ENCODE measurements at regions not wholly inside any gene's neighbourhood (a gene's known extent, or its start where the extent isn't known, plus 50 kb on each side); places are given as distances from the start of the nearest gene placed in this dataset.

DNA sequence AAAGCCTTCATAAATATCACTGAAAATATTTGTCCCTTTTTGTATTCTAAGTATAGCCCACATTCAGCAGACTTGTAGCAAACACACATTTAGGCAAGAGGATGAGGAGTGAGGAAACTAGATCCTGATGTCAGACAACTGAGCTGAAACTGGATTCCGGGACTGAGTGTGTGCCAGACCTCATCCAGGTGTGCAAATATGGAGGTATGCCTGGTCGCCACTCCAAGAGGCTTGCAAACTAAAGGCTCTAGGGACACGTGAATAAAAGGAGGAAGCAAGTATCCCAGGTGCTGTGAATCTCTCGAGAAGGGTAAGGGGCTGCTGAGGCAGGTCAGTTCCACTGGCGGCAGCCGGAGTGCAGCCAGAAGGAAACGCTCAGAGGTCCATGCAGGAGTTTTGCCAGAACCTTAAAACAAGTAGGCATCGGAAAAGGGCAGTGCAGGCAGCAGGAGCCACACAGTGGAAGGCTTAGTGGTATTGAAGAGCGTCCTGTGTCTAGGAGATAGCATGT lies 77.4 kb upstream of the ALDH1B1 start:
- TF ChIP-seq, protein P1, sequence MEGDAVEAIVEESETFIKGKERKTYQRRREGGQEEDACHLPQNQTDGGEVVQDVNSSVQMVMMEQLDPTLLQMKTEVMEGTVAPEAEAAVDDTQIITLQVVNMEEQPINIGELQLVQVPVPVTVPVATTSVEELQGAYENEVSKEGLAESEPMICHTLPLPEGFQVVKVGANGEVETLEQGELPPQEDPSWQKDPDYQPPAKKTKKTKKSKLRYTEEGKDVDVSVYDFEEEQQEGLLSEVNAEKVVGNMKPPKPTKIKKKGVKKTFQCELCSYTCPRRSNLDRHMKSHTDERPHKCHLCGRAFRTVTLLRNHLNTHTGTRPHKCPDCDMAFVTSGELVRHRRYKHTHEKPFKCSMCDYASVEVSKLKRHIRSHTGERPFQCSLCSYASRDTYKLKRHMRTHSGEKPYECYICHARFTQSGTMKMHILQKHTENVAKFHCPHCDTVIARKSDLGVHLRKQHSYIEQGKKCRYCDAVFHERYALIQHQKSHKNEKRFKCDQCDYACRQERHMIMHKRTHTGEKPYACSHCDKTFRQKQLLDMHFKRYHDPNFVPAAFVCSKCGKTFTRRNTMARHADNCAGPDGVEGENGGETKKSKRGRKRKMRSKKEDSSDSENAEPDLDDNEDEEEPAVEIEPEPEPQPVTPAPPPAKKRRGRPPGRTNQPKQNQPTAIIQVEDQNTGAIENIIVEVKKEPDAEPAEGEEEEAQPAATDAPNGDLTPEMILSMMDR (IDR thresholded peaks at IDR 0.05; ENCODE audit: insufficient read depth, low read length, poor library complexity, severe bottlenecking): no peak
- no peak for TF ChIP-seq EZH2phosphoT487 (conservative IDR thresholded peaks at IDR 0.05; ENCODE audit: low read length)
- H3K4me2 ChIP-seq (ENCODE audit: low read depth, low read length, poor library complexity, severe bottlenecking): no peak overlapping the region
- no peak overlapping the region for H3K9ac ChIP-seq (ENCODE audit: low read length)
- no peaks in the 10 kb centered on the region for H3K36me3 ChIP-seq (ENCODE audit: low read length)
- no peak overlapping the region for H3K27ac ChIP-seq (ENCODE audit: low read depth, low read length)
- no peaks in the 10 kb centered on the region for H3F3A ChIP-seq (ENCODE audit: insufficient read depth)
- no peaks in the 10 kb centered on the region for H3K27me3 ChIP-seq (ENCODE audit: low read length)
- no peaks in the 10 kb centered on the region for H3K9me2 ChIP-seq (replicated peaks; ENCODE audit: insufficient read depth, low read length)
- H3K9me3 ChIP-seq (ENCODE audit: insufficient read depth, low read length): no peaks in the 10 kb centered on the region
- no peak overlapping the region for H3K4me3 ChIP-seq (ENCODE audit: insufficient read depth, low read length, poor library complexity, severe bottlenecking)
- H2AFZ ChIP-seq (ENCODE audit: low read depth, low read length, severe bottlenecking): no peak overlapping the region
- H4K20me1 ChIP-seq (ENCODE audit: low read depth, low read length): no peaks in the 10 kb centered on the region
- H3K79me2 ChIP-seq (ENCODE audit: insufficient read depth, low read length): no peaks in the 10 kb centered on the region

DNA sequence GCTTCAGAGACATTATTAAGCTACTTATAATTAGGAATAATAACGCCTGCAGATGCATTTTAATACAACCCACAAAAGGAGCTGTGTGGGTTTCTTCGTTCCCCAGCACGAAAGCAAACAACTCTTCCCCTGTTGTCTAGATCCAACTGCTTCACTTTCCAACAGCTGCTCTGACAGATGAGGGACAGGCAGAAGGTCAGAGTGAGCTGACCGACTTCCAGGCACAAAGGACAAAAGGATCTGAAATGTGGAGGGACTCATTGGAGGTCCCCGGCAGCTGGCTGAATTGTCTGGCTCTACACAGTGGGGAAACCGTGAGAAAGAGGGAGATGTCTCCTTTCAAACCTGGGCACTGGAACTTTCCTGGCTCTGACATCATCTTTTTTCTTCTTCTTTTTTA lies 79.1 kb upstream of the ALDH1B1 start:
- no peaks in the 10 kb centered on the region for H3F3A ChIP-seq (ENCODE audit: insufficient read depth)
- no peaks in the 10 kb centered on the region for H4K20me1 ChIP-seq (ENCODE audit: low read depth, low read length)
- H2AFZ ChIP-seq (ENCODE audit: low read depth, low read length, severe bottlenecking): no peak overlapping the region
- no peak for TF ChIP-seq EZH2phosphoT487 (conservative IDR thresholded peaks at IDR 0.05; ENCODE audit: low read length)
- TF ChIP-seq, protein P1 (IDR thresholded peaks at IDR 0.05; ENCODE audit: insufficient read depth, low read length, poor library complexity, severe bottlenecking): no peak
- H3K4me3 ChIP-seq (ENCODE audit: insufficient read depth, low read length, poor library complexity, severe bottlenecking): no peak overlapping the region
- H3K4me2 ChIP-seq (ENCODE audit: low read depth, low read length, poor library complexity, severe bottlenecking): no peak overlapping the region
- no peaks in the 10 kb centered on the region for H3K9me2 ChIP-seq (replicated peaks; ENCODE audit: insufficient read depth, low read length)
- no peaks in the 10 kb centered on the region for H3K79me2 ChIP-seq (ENCODE audit: insufficient read depth, low read length)
- no peaks in the 10 kb centered on the region for H3K27me3 ChIP-seq (ENCODE audit: low read length)
- H3K27ac ChIP-seq (ENCODE audit: low read depth, low read length): no peak overlapping the region
- H3K36me3 ChIP-seq (ENCODE audit: low read length): no peaks in the 10 kb centered on the region
- H3K9ac ChIP-seq (ENCODE audit: low read length): no peak overlapping the region
- no peaks in the 10 kb centered on the region for H3K9me3 ChIP-seq (ENCODE audit: insufficient read depth, low read length)

DNA sequence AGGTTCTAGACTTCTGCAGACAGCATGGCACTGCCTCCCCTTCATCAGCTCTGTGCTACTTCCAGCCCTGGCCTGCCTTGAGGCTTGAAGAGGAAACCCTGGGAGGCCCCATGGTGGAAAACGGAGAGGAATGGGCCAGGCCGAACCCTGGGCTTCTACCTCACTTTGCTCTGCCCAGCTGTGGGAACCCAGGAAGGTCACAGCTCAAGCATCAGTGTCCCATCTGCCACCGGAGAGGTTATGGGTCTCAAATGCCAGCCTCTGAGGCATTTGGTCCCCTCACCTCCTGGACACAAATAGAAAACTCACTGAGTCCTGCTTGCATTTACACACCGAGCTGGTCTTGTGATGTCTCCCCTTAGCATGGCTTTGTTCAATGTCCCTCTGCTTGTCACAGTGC lies 80.1 kb upstream of the ALDH1B1 start:
- no peaks in the 10 kb centered on the region for H3K79me2 ChIP-seq (ENCODE audit: insufficient read depth, low read length)
- no peaks in the 10 kb centered on the region for H3K9me3 ChIP-seq (ENCODE audit: insufficient read depth, low read length)

More for the DNA sequence above, 80.1 kb upstream of the ALDH1B1 start:
- no peak overlapping the region for H3K27ac ChIP-seq (ENCODE audit: low read depth, low read length)
- no peaks in the 10 kb centered on the region for H3F3A ChIP-seq (ENCODE audit: insufficient read depth)
- no peaks in the 10 kb centered on the region for H3K36me3 ChIP-seq (ENCODE audit: low read length)
- no peak overlapping the region for H3K9ac ChIP-seq (ENCODE audit: low read length)
- H4K20me1 ChIP-seq (ENCODE audit: low read depth, low read length): no peaks in the 10 kb centered on the region
- no peak overlapping the region for H3K4me2 ChIP-seq (ENCODE audit: low read depth, low read length, poor library complexity, severe bottlenecking)
- no peaks in the 10 kb centered on the region for H3K27me3 ChIP-seq (ENCODE audit: low read length)
- TF ChIP-seq, protein P1 (IDR thresholded peaks at IDR 0.05; ENCODE audit: insufficient read depth, low read length, poor library complexity, severe bottlenecking): no peak
- TF ChIP-seq EZH2phosphoT487 (conservative IDR thresholded peaks at IDR 0.05; ENCODE audit: low read length): no peak
- no peaks in the 10 kb centered on the region for H3K9me2 ChIP-seq (replicated peaks; ENCODE audit: insufficient read depth, low read length)
- H2AFZ ChIP-seq (ENCODE audit: low read depth, low read length, severe bottlenecking): no peak overlapping the region
- no peak overlapping the region for H3K4me3 ChIP-seq (ENCODE audit: insufficient read depth, low read length, poor library complexity, severe bottlenecking)

Measured in SU-DHL-6 (cell line).